Amniotic epithelial cell (primary cell): ENCODE measurements at regions not wholly inside any gene's neighbourhood (a gene's known extent, or its start where the extent isn't known, plus 50 kb on each side); places are given as distances from the start of the nearest gene placed in this dataset.

ENCODE experiments used
- DNase-seq: peaks from one replicate; pipeline ENCODE4 v3.0.0-alpha.2; 2010; ENCODE audit warnings: low read depth

- no peak for DNase-seq
Measured at GRCh38 chr12:20260851-20261250, 107.5 kb upstream of the PDE3A start.

GRCh38 chr12:20262119-20262518, 106.2 kb upstream of the PDE3A start:
- no peak for DNase-seq

GRCh38 chr12:20264026-20264425, 104.3 kb upstream of the PDE3A start:
- DNase-seq: no peak

GRCh38 chr12:20264608-20265114, 103.7 kb upstream of the PDE3A start:
- DNase-seq: peak; percentile 50

- peak; percentile 63 for DNase-seq
Measured at GRCh38 chr12:20268121-20268732, 100.1 kb upstream of the PDE3A start.

- no peak for DNase-seq
Measured at GRCh38 chr12:20268771-20269170, 99.6 kb upstream of the PDE3A start.

GRCh38 chr12:20269337-20270067, 98.8 kb upstream of the PDE3A start:
- DNase-seq: no peak

- DNase-seq: no peak
Measured at GRCh38 chr12:20270557-20270956, 97.8 kb upstream of the PDE3A start.

GRCh38 chr12:20272161-20272560, 96.2 kb upstream of the PDE3A start:
- DNase-seq: no peak

GRCh38 chr12:20272801-20273200, 95.5 kb upstream of the PDE3A start:
- DNase-seq: no peak

- no peak for DNase-seq
Measured at GRCh38 chr12:20274008-20274407, 94.3 kb upstream of the PDE3A start.

GRCh38 chr12:20278276-20278675, 90.1 kb upstream of the PDE3A start:
- DNase-seq: no peak

GRCh38 chr12:20280515-20280914, 87.8 kb upstream of the PDE3A start:
- peak; percentile 32 for DNase-seq

GRCh38 chr12:20282401-20282800, 85.9 kb upstream of the PDE3A start:
- DNase-seq: peak; percentile 24

- DNase-seq: no peak
Measured at GRCh38 chr12:20283482-20283881, 84.9 kb upstream of the PDE3A start.

- DNase-seq: peak; percentile 67
Measured at GRCh38 chr12:20289520-20289919, 78.8 kb upstream of the PDE3A start.

GRCh38 chr12:20300457-20300856, 67.9 kb upstream of the PDE3A start:
- DNase-seq: no peak

- DNase-seq: no peak
Measured at GRCh38 chr12:20305470-20305869, 62.9 kb upstream of the PDE3A start.

- no peak for DNase-seq
Measured at GRCh38 chr12:20309504-20310148, 58.7 kb upstream of the PDE3A start.

GRCh38 chr12:20314328-20314727, 54.0 kb upstream of the PDE3A start:
- peak; percentile 14 for DNase-seq

- no peak for DNase-seq
Measured at GRCh38 chr12:20317554-20317953, 50.8 kb upstream of the PDE3A start.
